ENCODE measurements at regions not wholly inside any gene's neighbourhood (a gene's known extent, or its start where the extent isn't known, plus 50 kb on each side); places are given as distances from the start of the nearest gene placed in this dataset.

GRCh38 chr12:14167005-14167628 is 185.7 kb upstream of the GRIN2B start:
- ATAC-seq (ENCODE audit: low FRiP score) (no peak), DNase-seq (ENCODE audit: low spot score) (no peak)

GRCh38 chr12:14169281-14169680 is 187.9 kb upstream of the GRIN2B start:
- TF ChIP-seq CTCF (IDR thresholded peaks at IDR 0.05): no peak
- no peak for ATAC-seq (ENCODE audit: low FRiP score)
- DNase-seq (ENCODE audit: low spot score): no peak

More at GRCh38 chr12:14167005-14167628, 185.7 kb upstream of the GRIN2B start:
- TF ChIP-seq CTCF (IDR thresholded peaks at IDR 0.05): peak in 1 of 3 donors; percentile 38

GRCh38 chr12:14171106-14171505 is 189.7 kb upstream of the GRIN2B start:
- ATAC-seq (ENCODE audit: low FRiP score) (no peak), DNase-seq (ENCODE audit: low spot score) (no peak)
- TF ChIP-seq CTCF (IDR thresholded peaks at IDR 0.05): no peak

GRCh38 chr12:14175206-14175605 is 190.3 kb upstream of the ATF7IP start:
- DNase-seq (ENCODE audit: low spot score) (no peak), ATAC-seq (ENCODE audit: low FRiP score) (no peak)
- TF ChIP-seq CTCF (IDR thresholded peaks at IDR 0.05): no peak

- ATAC-seq (ENCODE audit: low FRiP score): no peak
- no peak for TF ChIP-seq CTCF (IDR thresholded peaks at IDR 0.05)
Measured at GRCh38 chr12:14185427-14186192, 179.9 kb upstream of the ATF7IP start.

GRCh38 chr12:14186193-14186502 is 179.3 kb upstream of the ATF7IP start:
- DNase-seq (ENCODE audit: low spot score) (no peak), ATAC-seq (ENCODE audit: low FRiP score) (no peak)
- TF ChIP-seq CTCF (IDR thresholded peaks at IDR 0.05): no peak

More at GRCh38 chr12:14185427-14186192, 179.9 kb upstream of the ATF7IP start:
- DNase-seq (ENCODE audit: low spot score): no peak

- ATAC-seq (ENCODE audit: low FRiP score): no peak
- TF ChIP-seq CTCF (IDR thresholded peaks at IDR 0.05): no peak
- DNase-seq (ENCODE audit: low spot score): no peak
Measured at GRCh38 chr12:14187002-14187401, 178.5 kb upstream of the ATF7IP start.

Data from omental fat pad (tissue), 3 donors.